ENCODE measurements at regions not wholly inside any gene's neighbourhood (a gene's known extent, or its start where the extent isn't known, plus 50 kb on each side); places are given as distances from the start of the nearest gene placed in this dataset.

DNA sequence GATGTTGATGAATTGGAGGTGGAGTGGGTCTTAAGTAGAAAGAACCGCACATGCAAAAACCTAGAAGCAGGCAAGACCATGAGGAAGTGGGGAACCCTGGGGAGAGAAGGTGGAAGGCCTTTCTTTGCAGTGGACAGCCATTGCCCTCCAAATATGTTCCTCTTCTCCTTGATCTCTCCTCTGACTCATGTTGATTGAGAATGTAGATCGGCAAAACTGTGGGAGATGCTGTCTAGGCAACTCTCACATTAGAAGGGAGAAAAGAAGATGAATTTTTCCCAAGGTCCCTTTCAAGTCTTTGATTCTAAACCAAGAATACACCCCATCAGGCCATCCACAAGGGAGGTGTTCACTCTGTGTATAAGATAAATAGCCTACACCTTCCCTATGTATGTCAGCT, 257.5 kb downstream of the MSRB3 start:
- DNase-seq (ENCODE audit: low spot score) = no peak
- TF ChIP-seq, protein P1, sequence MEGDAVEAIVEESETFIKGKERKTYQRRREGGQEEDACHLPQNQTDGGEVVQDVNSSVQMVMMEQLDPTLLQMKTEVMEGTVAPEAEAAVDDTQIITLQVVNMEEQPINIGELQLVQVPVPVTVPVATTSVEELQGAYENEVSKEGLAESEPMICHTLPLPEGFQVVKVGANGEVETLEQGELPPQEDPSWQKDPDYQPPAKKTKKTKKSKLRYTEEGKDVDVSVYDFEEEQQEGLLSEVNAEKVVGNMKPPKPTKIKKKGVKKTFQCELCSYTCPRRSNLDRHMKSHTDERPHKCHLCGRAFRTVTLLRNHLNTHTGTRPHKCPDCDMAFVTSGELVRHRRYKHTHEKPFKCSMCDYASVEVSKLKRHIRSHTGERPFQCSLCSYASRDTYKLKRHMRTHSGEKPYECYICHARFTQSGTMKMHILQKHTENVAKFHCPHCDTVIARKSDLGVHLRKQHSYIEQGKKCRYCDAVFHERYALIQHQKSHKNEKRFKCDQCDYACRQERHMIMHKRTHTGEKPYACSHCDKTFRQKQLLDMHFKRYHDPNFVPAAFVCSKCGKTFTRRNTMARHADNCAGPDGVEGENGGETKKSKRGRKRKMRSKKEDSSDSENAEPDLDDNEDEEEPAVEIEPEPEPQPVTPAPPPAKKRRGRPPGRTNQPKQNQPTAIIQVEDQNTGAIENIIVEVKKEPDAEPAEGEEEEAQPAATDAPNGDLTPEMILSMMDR (IDR thresholded peaks at IDR 0.05; ENCODE audit: extremely low read depth, missing control alignments) = no peak

DNA sequence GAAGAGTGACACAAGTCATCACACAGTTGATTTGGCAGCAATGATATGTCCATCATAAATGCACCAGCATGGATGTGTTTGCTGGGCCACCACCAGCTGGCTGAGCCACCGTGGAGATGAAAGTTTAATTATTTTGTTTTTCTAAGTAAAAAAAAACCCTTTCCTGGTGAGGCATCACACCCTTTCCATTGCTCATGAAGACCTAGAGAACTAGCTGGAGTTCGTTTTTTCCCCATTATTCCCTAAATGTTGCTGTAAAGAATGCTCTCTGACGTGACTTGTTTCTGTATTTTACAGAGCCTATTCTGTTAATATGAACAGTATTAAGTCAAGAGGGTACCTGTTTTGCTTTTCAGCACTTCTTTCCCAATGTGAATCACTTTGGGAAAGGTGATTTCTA, 257.9 kb downstream of the MSRB3 start:
- TF ChIP-seq, protein P1 (IDR thresholded peaks at IDR 0.05; ENCODE audit: extremely low read depth, missing control alignments) = no peak
- no peak for DNase-seq (ENCODE audit: low spot score)

DNA sequence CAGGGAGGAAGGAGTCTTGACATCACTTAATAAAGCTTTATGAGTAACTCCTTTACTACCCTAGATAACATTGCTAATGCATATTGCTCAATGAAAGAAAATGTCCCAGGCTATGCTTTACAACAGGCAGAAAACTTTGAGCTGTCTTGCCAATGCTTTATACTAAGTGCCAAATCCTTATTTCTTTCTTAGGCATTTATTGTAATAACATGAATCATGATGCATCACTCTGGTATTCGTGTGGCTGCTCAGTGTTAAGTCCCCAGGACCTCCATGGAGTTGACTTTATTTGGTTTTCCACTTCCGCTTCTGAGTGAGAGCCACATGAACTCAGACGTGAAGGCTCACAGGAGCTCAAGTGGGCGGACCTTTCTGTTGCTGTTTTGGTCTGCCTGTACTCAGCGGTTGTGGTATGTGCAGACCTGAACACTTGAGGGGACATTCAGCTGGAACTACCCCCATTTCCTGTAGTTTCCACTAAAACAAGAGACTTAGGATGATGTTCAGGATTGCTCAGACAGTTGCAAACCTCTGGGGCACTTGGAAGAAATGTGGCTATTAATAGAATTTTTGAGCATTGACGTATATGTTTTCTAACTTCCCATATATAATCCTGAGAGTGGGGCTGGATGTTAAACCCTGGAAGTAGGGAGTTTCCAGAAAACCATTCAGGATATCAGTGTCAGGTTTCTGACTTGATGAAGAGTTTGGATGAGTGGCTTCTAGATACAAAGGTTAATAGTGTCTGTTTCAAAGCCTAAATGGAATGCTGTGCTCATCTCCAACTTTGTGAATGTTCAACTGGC, 258.6 kb downstream of the MSRB3 start:
- TF ChIP-seq, protein P1 (IDR thresholded peaks at IDR 0.05; ENCODE audit: extremely low read depth, missing control alignments) = no peak
- no peak for DNase-seq (ENCODE audit: low spot score)

DNA sequence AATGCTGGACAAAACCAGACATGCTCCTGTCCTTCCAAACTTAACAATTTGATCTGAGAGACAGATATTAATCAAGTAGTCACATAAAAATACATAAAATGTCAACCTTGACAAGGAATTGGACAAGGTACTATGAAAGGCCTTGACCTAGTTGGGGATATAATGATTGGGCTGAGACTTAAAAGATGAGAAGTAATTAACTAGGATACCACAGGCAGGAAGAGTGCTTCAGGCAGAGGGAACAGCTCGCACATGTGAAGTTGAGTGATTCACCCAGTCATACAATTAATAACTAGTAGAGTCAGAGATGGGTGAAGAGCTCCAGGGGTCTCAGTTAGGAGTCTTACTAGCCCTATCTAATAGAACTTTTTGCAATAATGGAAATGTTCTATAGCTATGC, 259.5 kb downstream of the MSRB3 start:
- TF ChIP-seq, protein P1 (IDR thresholded peaks at IDR 0.05; ENCODE audit: extremely low read depth, missing control alignments) = no peak
- no peak for DNase-seq (ENCODE audit: low spot score)

DNA sequence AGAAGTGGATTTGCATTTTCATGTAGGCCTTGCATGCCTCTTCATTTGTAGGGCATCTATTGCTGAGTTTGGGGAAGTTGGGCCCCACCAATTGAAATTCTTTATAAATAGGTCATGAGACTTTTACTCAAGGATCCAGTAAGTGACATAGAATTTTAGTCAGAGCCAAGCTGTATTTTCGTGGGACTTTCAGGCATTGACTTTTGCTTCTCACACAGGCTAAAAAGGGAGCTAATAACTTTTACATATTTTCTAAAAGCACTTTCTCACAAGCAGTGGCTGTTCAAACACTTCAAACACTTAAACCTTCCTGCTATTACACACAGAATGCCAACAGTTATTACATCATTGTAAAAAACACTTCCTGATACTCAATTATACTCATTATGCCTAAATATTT, 260.5 kb downstream of the MSRB3 start:
- no peak for DNase-seq (ENCODE audit: low spot score)
- TF ChIP-seq, protein P1 (IDR thresholded peaks at IDR 0.05; ENCODE audit: extremely low read depth, missing control alignments) = no peak

DNA sequence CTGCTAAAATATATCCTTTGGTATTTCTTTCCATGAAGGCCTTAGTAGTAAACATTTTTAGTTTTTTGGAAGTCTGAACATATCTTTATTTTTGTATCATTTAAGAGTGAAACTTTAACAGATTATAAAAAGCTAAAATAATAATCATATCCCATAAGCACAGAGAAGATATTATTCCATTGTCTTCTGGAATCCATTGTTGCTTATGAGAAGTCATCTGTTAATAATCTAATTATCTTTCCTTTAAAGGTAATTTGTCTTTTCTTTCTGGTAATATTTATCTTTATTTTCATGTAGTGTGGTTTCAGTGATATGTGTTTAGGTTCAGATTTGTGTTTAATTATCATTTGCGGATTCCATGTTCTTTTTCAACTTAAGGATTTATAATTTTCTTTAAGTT, 261.7 kb downstream of the MSRB3 start:
- DNase-seq (ENCODE audit: low spot score) = no peak
- TF ChIP-seq, protein P1 (IDR thresholded peaks at IDR 0.05; ENCODE audit: extremely low read depth, missing control alignments) = no peak

DNA sequence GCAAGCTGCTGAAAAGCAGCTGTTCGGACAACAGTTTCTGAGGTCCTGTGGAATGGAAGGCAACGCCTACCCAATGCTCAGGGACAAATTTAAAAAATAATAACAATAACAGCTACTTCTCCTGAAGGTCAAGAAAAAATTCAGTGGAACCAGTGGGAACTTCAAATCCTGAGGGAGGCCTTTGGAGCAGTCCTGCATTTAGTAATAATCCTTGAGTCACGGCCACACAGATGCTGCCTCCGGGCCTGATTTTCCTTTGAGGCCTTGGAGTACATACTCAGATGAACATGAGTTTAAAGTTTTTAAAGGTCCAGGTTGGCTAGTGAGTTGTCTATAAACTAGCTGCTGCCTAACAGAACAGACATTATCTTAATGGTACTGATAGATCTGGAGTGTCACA, 268.0 kb downstream of the MSRB3 start:
- TF ChIP-seq, protein P1 (IDR thresholded peaks at IDR 0.05; ENCODE audit: extremely low read depth, missing control alignments) = no peak
- no peak for DNase-seq (ENCODE audit: low spot score)
